HG03108 (cell line): ENCODE measurements at regions not wholly inside any gene's neighbourhood (a gene's known extent, or its start where the extent isn't known, plus 50 kb on each side); places are given as distances from the start of the nearest gene placed in this dataset.

Experiments
- ATAC-seq: cut with Tn5 transposase; IDR thresholded peaks from one replicate; pipeline ENCODE4 v1.9.1; 2021; ENCODE audit warnings: moderate library complexity; ENCODE audit not compliant: unreplicated experiment

DNA sequence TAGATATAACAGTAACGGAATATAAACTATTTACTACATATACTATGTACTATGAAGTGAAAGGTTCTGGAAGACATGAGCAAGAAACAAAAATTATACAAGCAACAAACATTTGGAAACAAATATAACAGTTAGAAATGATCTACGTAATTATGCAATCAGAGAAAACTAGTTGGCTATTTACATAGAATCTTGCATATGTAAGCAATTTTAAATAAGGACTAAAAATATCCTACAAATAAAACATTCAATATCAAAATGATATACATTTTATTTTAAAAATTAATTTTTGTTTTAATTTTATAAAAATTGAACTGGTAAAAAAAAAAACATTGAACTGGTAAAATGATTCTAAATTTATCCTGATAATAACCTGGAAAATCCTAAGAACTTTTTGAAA, 642.5 kb upstream of the PCDH10 start:
- ATAC-seq = no peak

- no peak for ATAC-seq
These were observed 635.6 kb upstream of the PCDH10 start for GRCh38 chr4:132513491-132513890.

DNA sequence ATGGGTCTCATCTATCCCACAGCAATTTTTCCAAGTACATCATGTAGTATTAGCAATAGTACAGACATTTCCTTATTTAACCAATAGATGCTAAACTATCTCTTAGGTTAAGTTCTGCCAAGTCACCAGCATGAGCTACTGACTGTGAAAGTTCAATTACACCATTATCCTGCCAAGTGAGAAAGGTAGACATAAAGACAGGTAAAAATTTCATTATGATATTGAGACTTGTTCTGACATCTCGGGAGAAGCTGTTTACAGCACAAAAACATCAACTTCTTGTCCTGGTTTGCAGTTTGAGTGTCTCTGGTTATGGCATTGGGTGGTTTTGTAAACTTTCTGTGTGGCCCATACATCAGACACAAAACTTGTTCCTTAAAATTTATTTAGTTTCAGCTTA, 622.4 kb upstream of the PCDH10 start:
- no peak for ATAC-seq

DNA sequence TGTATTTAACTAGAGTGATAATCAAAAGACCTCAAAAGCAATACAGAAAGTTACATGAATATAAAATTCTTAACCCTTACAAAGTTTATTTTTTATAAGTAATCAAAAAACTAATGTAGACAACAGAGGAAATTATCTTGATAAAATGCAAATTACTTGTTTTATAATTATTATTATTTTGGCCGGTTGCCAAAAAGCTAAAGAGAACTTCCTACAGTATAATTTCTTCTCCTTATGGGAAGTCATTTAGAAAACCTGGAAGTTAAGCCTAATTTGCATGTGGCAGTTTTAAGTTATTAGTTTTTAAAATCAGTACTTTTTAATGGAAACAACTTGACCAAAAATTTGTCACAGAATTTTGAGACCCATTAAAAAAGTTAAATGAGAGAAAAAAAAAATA, 621.3 kb upstream of the PCDH10 start:
- ATAC-seq = no peak

GRCh38 chr4:132530861-132531260, 618.2 kb upstream of the PCDH10 start:
- no peak for ATAC-seq

- ATAC-seq = no peak
These were observed 608.8 kb upstream of the PCDH10 start for GRCh38 chr4:132540268-132540667.

DNA sequence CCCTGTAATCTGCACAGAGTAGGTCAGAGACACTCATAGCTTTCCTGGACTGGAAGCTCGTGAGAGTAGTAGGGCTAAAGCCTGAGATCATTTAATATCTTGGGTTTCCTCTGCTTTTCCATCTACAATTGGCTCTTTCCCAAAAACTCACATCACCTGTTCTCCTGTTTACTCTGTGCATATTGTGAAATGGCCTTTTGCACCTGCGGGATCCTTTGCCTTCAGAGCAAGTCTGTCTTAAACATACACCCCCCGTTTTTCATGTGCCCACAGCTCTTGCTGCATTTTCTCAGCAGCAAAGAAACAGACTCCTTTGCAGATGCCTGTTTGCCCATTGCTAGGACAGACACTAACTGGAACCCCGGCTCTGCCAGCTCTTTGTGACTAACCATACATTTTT, 608.3 kb upstream of the PCDH10 start:
- ATAC-seq = no peak

- ATAC-seq = no peak
These were observed 606.9 kb upstream of the PCDH10 start for GRCh38 chr4:132542228-132542627.

- no peak for ATAC-seq
These were observed 600.6 kb upstream of the PCDH10 start for GRCh38 chr4:132548463-132548862.

- ATAC-seq = no peak
These were observed 592.8 kb upstream of the PCDH10 start for GRCh38 chr4:132556316-132556715.

- ATAC-seq = no peak
These were observed 591.4 kb upstream of the PCDH10 start for GRCh38 chr4:132557660-132558059.

- ATAC-seq = no peak
These were observed 584.2 kb upstream of the PCDH10 start for GRCh38 chr4:132564920-132565319.

- ATAC-seq = no peak
These were observed 583.6 kb upstream of the PCDH10 start for GRCh38 chr4:132565542-132565941.

DNA sequence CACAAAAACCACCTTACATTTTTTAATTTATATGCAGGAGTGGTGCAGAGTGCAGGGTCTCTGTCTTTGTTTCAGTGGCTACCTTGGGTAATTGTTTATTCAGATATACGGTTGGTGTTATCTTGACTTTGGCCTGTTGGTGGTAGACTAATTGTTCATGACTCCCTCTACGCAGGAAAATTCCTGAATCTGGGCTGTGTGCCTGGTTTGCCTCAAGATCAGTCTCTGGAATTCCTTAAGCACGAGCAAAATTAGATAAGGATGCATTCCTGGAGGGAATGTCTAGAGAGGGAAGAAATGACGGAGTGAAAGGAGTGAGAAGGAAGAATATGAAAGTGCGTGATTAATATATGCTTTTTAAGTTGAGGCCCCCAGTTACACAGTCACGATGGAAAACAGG, 576.9 kb upstream of the PCDH10 start:
- no peak for ATAC-seq

- ATAC-seq = no peak
These were observed 561.5 kb upstream of the PCDH10 start for GRCh38 chr4:132587626-132588025.

DNA sequence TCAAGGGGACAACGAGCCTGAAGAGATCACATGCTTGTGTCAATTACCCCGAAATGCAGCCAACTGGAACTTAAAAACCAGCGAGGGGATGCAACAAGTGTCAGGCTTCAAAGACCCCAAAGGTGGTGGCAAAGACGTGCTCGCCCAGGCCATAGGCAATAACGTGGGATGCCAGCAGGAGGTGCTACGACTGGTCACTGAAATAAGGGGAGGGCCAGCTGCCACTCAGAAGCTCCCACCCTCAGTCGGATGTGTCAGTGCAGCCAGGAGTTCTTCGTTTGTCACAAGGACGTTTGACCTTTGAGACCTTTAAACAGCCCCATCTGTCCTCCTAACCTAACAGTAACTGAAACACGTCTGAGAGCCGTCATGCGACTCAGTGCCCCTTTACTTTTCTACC, 556.8 kb upstream of the PCDH10 start:
- ATAC-seq = no peak

DNA sequence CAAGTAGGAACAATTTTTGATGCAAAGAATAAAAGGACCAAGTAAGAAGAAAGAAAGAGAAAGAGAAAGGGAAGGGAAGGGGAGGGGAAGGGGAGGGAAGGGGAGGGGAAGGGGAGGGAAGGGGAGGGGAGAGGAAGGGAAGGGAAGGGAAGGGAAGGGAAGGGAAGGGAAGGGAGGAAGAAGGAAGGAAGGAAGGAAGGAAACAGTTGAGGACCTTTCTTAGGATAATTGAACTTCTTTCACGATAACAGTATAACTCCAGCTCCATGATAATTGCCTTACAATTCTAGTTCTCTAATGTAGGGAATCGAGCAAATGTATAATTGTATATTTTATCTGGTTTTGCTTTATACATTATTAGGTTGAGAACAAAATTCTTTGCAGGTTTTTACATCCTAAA, 556.2 kb upstream of the PCDH10 start:
- ATAC-seq = no peak

DNA sequence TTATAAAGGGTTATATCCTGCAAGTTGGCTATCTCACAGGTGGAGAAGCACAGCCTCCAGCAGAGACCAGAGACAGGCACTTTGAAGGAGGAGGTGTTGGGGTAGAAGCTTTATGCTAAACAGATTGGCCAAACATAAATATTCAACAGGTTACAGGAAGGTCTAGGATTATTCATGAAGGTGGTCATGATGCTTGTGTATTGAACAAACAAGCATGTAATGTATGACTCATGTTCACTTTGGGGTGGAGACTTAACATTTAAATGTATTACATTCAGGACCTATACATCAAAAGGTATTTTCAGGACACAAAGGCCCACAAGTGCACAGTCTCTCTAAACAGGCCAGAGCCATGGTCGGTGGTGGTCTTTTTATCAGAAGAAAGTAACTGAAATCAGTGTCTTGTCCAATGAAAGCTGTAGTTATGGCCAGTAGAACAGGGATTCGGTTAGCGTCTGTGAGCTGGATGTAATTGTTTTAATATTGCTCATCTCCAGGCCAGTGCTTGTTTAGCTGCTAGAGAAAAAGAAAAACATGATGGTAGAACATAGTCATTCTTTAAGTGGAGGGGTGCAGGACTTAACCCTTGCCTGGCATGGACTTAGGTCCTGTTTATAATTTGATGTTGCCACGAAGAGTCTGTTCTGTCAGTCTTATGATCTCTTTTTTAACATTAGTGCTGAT, 555.2 kb upstream of the PCDH10 start:
- no peak for ATAC-seq

- no peak for ATAC-seq
These were observed 552.9 kb upstream of the PCDH10 start for GRCh38 chr4:132596186-132596585.

DNA sequence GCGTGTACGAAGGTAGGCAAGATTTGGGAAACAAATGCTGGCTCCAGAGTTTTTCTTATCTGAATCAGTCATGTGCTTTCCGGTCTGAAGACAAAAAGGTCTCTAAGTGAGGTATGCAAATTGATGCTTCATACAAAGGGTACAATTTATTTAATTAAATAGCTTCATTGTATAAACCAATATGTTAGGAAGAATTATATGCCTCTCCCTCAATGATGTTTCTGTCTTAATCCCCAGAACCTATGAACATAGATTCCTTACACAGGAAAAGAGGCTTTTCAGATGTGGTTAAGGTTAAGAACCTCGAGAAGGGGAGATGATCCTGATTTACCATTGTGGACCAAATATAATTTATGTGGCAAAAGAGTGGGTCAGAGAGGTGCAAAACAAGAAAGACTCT, 543.5 kb upstream of the PCDH10 start:
- ATAC-seq = no peak

GRCh38 chr4:132614682-132615081, 534.4 kb upstream of the PCDH10 start:
- ATAC-seq = no peak

GRCh38 chr4:132619968-132620367, 529.1 kb upstream of the PCDH10 start:
- no peak for ATAC-seq

- no peak for ATAC-seq
These were observed 506.9 kb upstream of the PCDH10 start for GRCh38 chr4:132642016-132642817.
